GM03348 (cell line): ENCODE measurements at regions not wholly inside any gene's neighbourhood (a gene's known extent, or its start where the extent isn't known, plus 50 kb on each side); places are given as distances from the start of the nearest gene placed in this dataset.
A peak's percentile ranks its signal among the peaks of the same experiment; 100 is the strongest.

Experiments
- DNase-seq: peaks from one replicate; pipeline ENCODE4 v3.0.0; 2012; ENCODE audit warnings: low spot score

GRCh38 chr12:87160848-87161601, 868.2 kb downstream of the C12orf50 start:
- no peak for DNase-seq

- DNase-seq = peak; percentile 41
Observed at GRCh38 chr12:87157791-87158190, 871.4 kb downstream of the C12orf50 start.

- DNase-seq = peak; percentile 6
Observed at GRCh38 chr12:87155621-87156020, 873.6 kb downstream of the C12orf50 start.

- DNase-seq = no peak
Observed at GRCh38 chr12:87152841-87153528, 876.2 kb downstream of the C12orf50 start.

- no peak for DNase-seq
Observed at GRCh38 chr12:87152075-87152474, 877.1 kb downstream of the C12orf50 start.

- DNase-seq = no peak
Observed at GRCh38 chr12:87150969-87151662, 878.1 kb downstream of the C12orf50 start.

- no peak for DNase-seq
Observed at GRCh38 chr12:87142342-87142741, 886.2 kb upstream of the MGAT4C start.

- no peak for DNase-seq
Observed at GRCh38 chr12:87141091-87141490, 884.9 kb upstream of the MGAT4C start.

- DNase-seq = no peak
Observed at GRCh38 chr12:87140262-87140661, 884.1 kb upstream of the MGAT4C start.

GRCh38 chr12:87137220-87137619, 881.0 kb upstream of the MGAT4C start:
- DNase-seq = no peak

- no peak for DNase-seq
Observed at GRCh38 chr12:87136330-87136976, 880.3 kb upstream of the MGAT4C start.

- DNase-seq = peak; percentile 12
Observed at GRCh38 chr12:87127272-87127671, 871.1 kb upstream of the MGAT4C start.

- DNase-seq = no peak
Observed at GRCh38 chr12:87121896-87122295, 865.7 kb upstream of the MGAT4C start.

GRCh38 chr12:87120440-87120839, 864.2 kb upstream of the MGAT4C start:
- no peak for DNase-seq

GRCh38 chr12:87119713-87120112, 863.5 kb upstream of the MGAT4C start:
- DNase-seq = no peak

- DNase-seq = no peak
Observed at GRCh38 chr12:87117526-87117925, 861.3 kb upstream of the MGAT4C start.

- no peak for DNase-seq
Observed at GRCh38 chr12:87116780-87117179, 860.6 kb upstream of the MGAT4C start.

GRCh38 chr12:87112571-87113345, 856.6 kb upstream of the MGAT4C start:
- no peak for DNase-seq

- no peak for DNase-seq
Observed at GRCh38 chr12:87107766-87108165, 851.6 kb upstream of the MGAT4C start.

- no peak for DNase-seq
Observed at GRCh38 chr12:87107270-87107669, 851.1 kb upstream of the MGAT4C start.

GRCh38 chr12:87096082-87096585, 839.9 kb upstream of the MGAT4C start:
- no peak for DNase-seq

GRCh38 chr12:87094356-87094755, 838.2 kb upstream of the MGAT4C start:
- no peak for DNase-seq
